HepG2 (cell line): ENCODE measurements at regions not wholly inside any gene's neighbourhood (a gene's known extent, or its start where the extent isn't known, plus 50 kb on each side); places are given as distances from the start of the nearest gene placed in this dataset.

Experiments used
- ATAC-seq: fragments of 200-7000 bp; cut with Tn5 transposase; 3 replicates; pipeline ENCODE4 v1.9.1; 2020; ENCODE audit warnings: mild to moderate bottlenecking, moderate library complexity
- BruUV-seq: library from RNA; stranded (reverse); fragments of 400-500 nt; replicated peaks from 2 replicates; lab custom pipeline; 2021; lab: Mats Ljungman, UMichigan
- CTCF ChIA-PET: fragments of 300-600 bp; formaldehyde crosslinking; extraction: SDS; loops from one replicate; lab custom pipeline; 2021; ENCODE audit warnings: low total read pairs, inconsistent platforms, low intra/inter-chr PET ratio; lab: Yijun Ruan, JAX
- POLR2A ChIA-PET: fragments of 350-600 bp; sonication (Branson Sonifier 250); formaldehyde crosslinking; loops from one replicate; lab custom pipeline; 2020; ENCODE audit warnings: antibody characterized with exemption, inconsistent platforms; lab: Yijun Ruan, JAX
- DNase-seq: peaks from one replicate; pipeline ENCODE4 v3.0.0-alpha.2; 2015; ENCODE audit warnings: low spot score
- FAIRE-seq: peaks from 3 replicates; lab custom pipeline; 2011; peaks lifted over from hg19 to GRCh38; lab: Jason Lieb, UNC
- H2AFZ ChIP-seq: one replicate; pipeline ENCODE4 v1.6.1; 2011; ENCODE audit warnings: low read length, inconsistent platforms
- H3K27ac ChIP-seq: fragments of 300-600 bp; 3 replicates; pipeline ENCODE4 v1.8.0; 2011; ENCODE audit warnings: mixed run types, mild to moderate bottlenecking, mixed read lengths, low read length, inconsistent platforms; ENCODE audit not compliant: insufficient read depth; ENCODE audit errors: extremely low read length
- H3K27me3 ChIP-seq, 2 experiments: fragments of 200-600 bp in 1 of 2; 2 replicates in 1 of 2; 3 replicates in 1 of 2; pipeline versions ENCODE4 v1.6.0 to v1.8.0; 2011; ENCODE audit warnings: low read length in 2 of 2, mild to moderate bottlenecking in 2 of 2, moderate library complexity in 2 of 2, inconsistent platforms in 1 of 2; ENCODE audit not compliant: insufficient read depth in 2 of 2, control insufficient read depth in 1 of 2
- H3K36me3 ChIP-seq, 2 experiments: fragments of 200-600 bp in 1 of 2; replicated peaks in 1 of 2; 2 replicates in 1 of 2; 3 replicates in 1 of 2; pipeline versions ENCODE4 v1.5.1 to v1.8.0; 2011; ENCODE audit warnings: low read length in 2 of 2, inconsistent platforms in 1 of 2; ENCODE audit not compliant: insufficient read depth in 2 of 2, control insufficient read depth in 1 of 2
- H3K4me1 ChIP-seq: 2 replicates; pipeline ENCODE4 v1.5.1; 2012; ENCODE audit warnings: low read length, inconsistent platforms; ENCODE audit not compliant: insufficient read depth
- H3K4me2 ChIP-seq: 2 replicates; pipeline ENCODE4 v1.6.0; 2011; ENCODE audit warnings: low read depth, low read length, inconsistent platforms
- H3K4me3 ChIP-seq, 3 experiments: fragments of 200-600 bp in 1 of 3; sonication (generic), shearing (Covaris generic) in 1 of 3; replicated peaks in 1 of 3; 2 replicates each; pipeline ENCODE4 v1.5.1; 2011 to 2016; ENCODE audit warnings: low read length in 3 of 3, inconsistent platforms in 2 of 3, low read depth in 2 of 3, mild to moderate bottlenecking in 2 of 3, control low read depth in 1 of 3, mixed read lengths in 1 of 3; ENCODE audit not compliant: insufficient read depth in 1 of 3
- H3K79me2 ChIP-seq: one replicate; pipeline ENCODE4 v1.6.1; 2011; ENCODE audit warnings: low read length, inconsistent platforms; ENCODE audit not compliant: insufficient read depth
- H3K9ac ChIP-seq: 2 replicates; pipeline ENCODE4 v1.6.0; 2011; ENCODE audit warnings: mild to moderate bottlenecking, low read depth, low read length, inconsistent platforms; ENCODE audit not compliant: insufficient read depth
- H3K9me3 ChIP-seq: 2 replicates; pipeline ENCODE4 v1.5.1; 2012; ENCODE audit warnings: mild to moderate bottlenecking, low read length
- H4K20me1 ChIP-seq: 2 replicates; pipeline ENCODE4 v1.6.0; 2011; ENCODE audit warnings: inconsistent platforms, mild to moderate bottlenecking, low read length, moderate library complexity; ENCODE audit not compliant: insufficient read depth
- BRD4 ChIP-seq: sonication (generic); formaldehyde crosslinking; IDR thresholded peaks from 2 replicates; pipeline ENCODE4 v1.4.0; 2020; ENCODE audit warnings: missing genetic modification reagents
- FOXO1 ChIP-seq: sonication (generic); formaldehyde crosslinking; IDR thresholded peaks from 2 replicates; pipeline ENCODE4 v1.4.0; 2020; ENCODE audit warnings: missing genetic modification reagents
- FUBP1 ChIP-seq: sonication (generic); formaldehyde crosslinking; IDR thresholded peaks from 2 replicates; pipeline ENCODE4 v1.5.1; 2020; ENCODE audit warnings: missing genetic modification reagents, mild to moderate bottlenecking, borderline replicate concordance
- NFATC3 ChIP-seq: sonication (generic); formaldehyde crosslinking; IDR thresholded peaks from 2 replicates; pipeline ENCODE4 v1.5.1; 2020; ENCODE audit warnings: mild to moderate bottlenecking, missing genetic modification reagents
- NPAS2 ChIP-seq: sonication (generic); formaldehyde crosslinking; IDR thresholded peaks from 2 replicates; pipeline ENCODE4 v1.8.0; 2022; ENCODE audit warnings: mild to moderate bottlenecking, missing genetic modification reagents, borderline replicate concordance
- REPIN1 ChIP-seq: sonication (generic); formaldehyde crosslinking; IDR thresholded peaks from 2 replicates; pipeline ENCODE4 v1.8.0; 2022; ENCODE audit warnings: missing genetic modification reagents, low read depth, mild to moderate bottlenecking, borderline replicate concordance
- RNF219 ChIP-seq: sonication (generic); formaldehyde crosslinking; IDR thresholded peaks from 2 replicates; pipeline ENCODE4 v1.5.0; 2020; ENCODE audit warnings: mild to moderate bottlenecking, missing genetic modification reagents
- TCF12 ChIP-seq, 2 experiments: fragments of 450-650 bp in 1 of 2; sonication (generic) in 1 of 2; formaldehyde crosslinking in 1 of 2; IDR thresholded peaks; 2 replicates each; pipeline versions ENCODE4 v1.6.1 to v1.8.0; 2017 to 2022; ENCODE audit warnings: antibody characterized with exemption in 1 of 2, mild to moderate bottlenecking in 1 of 2, missing genetic modification reagents in 1 of 2, moderate library complexity in 1 of 2
- ZMYM2 ChIP-seq: sonication (generic); formaldehyde crosslinking; IDR thresholded peaks from 2 replicates; pipeline ENCODE4 v1.8.0; 2022; ENCODE audit warnings: mild to moderate bottlenecking, missing genetic modification reagents
- ZNF143 ChIP-seq: sonication (generic); formaldehyde crosslinking; IDR thresholded peaks from 2 replicates; pipeline ENCODE4 v1.4.0; 2020; ENCODE audit warnings: missing genetic modification reagents
- WGBS: methylation state at CpG from one replicate; pipeline ENCODE4 v1.1.6; 2017; ENCODE audit warnings: low lambda C conversion rate; 5-methylcytosine and 5-hydroxymethylcytosine counted together
- in situ Hi-C: cut with HindIII; loops from 2 replicates; pipeline ENCODE4 v1.10.0; 2017; ENCODE audit warnings: low pct_unique_long_range_greater_than_20kb; ENCODE audit not compliant: extremely low pct_ligation_motif_present
- intact Hi-C: fragments of 100-400 bp; cut with micrococcal nuclease; formaldehyde crosslinking; loops from one replicate; pipeline ENCODE4 v1.10.0; 2022; ENCODE audit not compliant: unreplicated experiment
- TF ChIP-seq, protein P1 (sequence below): sonication (generic); formaldehyde crosslinking; IDR thresholded peaks from 2 replicates; pipeline ENCODE4 v1.4.0; 2020; ENCODE audit warnings: missing genetic modification reagents, borderline replicate concordance
- TF ChIP-seq, protein P2 (sequence below): sonication (generic); formaldehyde crosslinking; IDR thresholded peaks from 2 replicates; pipeline ENCODE4 v1.4.0; 2020; ENCODE audit warnings: missing genetic modification reagents, mild to moderate bottlenecking, borderline replicate concordance
- TF ChIP-seq, protein P3 (sequence below): sonication (generic); formaldehyde crosslinking; IDR thresholded peaks from 2 replicates; pipeline ENCODE4 v1.4.0; 2020; ENCODE audit warnings: missing genetic modification reagents

GRCh38 chr6:140817176-140817575 is 1315.5 kb upstream of the GJE1 start (continued):
- TF ChIP-seq, protein P1, sequence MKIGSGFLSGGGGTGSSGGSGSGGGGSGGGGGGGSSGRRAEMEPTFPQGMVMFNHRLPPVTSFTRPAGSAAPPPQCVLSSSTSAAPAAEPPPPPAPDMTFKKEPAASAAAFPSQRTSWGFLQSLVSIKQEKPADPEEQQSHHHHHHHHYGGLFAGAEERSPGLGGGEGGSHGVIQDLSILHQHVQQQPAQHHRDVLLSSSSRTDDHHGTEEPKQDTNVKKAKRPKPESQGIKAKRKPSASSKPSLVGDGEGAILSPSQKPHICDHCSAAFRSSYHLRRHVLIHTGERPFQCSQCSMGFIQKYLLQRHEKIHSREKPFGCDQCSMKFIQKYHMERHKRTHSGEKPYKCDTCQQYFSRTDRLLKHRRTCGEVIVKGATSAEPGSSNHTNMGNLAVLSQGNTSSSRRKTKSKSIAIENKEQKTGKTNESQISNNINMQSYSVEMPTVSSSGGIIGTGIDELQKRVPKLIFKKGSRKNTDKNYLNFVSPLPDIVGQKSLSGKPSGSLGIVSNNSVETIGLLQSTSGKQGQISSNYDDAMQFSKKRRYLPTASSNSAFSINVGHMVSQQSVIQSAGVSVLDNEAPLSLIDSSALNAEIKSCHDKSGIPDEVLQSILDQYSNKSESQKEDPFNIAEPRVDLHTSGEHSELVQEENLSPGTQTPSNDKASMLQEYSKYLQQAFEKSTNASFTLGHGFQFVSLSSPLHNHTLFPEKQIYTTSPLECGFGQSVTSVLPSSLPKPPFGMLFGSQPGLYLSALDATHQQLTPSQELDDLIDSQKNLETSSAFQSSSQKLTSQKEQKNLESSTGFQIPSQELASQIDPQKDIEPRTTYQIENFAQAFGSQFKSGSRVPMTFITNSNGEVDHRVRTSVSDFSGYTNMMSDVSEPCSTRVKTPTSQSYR (CRISPR knock-in tag): no peak
- no peak for TF ChIP-seq FOXO1 (CRISPR knock-in tag)

DNA sequence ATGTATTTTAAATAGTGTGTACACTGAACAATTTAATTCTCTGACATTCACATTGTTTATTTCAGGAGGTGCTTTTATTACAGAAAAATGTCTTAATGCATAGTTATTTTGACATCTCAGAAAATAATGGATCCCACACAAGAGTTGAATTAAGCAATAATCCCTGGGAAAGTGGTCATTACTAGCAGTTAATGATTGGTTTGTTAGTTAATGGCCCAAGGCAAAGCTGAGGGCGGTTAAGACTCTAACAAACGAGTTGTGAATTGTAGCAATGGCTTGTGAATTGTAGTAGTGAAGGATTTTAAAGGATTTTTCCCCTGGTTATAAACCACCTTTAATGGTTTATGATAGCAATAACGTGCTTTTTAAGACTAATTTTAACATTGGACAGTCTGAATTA is 1316.0 kb upstream of the GJE1 start:
- POLR2A ChIA-PET: no interaction called here
- CTCF ChIA-PET: no interaction called here
- H3K27me3 ChIP-seq: no peaks in the 10 kb centered on the region
- TF ChIP-seq ZNF143 (CRISPR knock-in tag) (no peak), FUBP1 (CRISPR knock-in tag) (no peak), ZMYM2 (CRISPR knock-in tag) (no peak), RNF219 (CRISPR knock-in tag) (no peak), NFATC3 (CRISPR knock-in tag) (no peak), TCF12 (IDR thresholded peaks at IDR 0.05) (no peak), TCF12 (CRISPR knock-in tag; IDR thresholded peaks at IDR 0.05) (no peak), NPAS2 (CRISPR knock-in tag) (no peak), REPIN1 (CRISPR knock-in tag) (no peak), BRD4 (no peak)
- TF ChIP-seq, protein P2, sequence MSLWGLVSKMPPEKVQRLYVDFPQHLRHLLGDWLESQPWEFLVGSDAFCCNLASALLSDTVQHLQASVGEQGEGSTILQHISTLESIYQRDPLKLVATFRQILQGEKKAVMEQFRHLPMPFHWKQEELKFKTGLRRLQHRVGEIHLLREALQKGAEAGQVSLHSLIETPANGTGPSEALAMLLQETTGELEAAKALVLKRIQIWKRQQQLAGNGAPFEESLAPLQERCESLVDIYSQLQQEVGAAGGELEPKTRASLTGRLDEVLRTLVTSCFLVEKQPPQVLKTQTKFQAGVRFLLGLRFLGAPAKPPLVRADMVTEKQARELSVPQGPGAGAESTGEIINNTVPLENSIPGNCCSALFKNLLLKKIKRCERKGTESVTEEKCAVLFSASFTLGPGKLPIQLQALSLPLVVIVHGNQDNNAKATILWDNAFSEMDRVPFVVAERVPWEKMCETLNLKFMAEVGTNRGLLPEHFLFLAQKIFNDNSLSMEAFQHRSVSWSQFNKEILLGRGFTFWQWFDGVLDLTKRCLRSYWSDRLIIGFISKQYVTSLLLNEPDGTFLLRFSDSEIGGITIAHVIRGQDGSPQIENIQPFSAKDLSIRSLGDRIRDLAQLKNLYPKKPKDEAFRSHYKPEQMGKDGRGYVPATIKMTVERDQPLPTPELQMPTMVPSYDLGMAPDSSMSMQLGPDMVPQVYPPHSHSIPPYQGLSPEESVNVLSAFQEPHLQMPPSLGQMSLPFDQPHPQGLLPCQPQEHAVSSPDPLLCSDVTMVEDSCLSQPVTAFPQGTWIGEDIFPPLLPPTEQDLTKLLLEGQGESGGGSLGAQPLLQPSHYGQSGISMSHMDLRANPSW: no peak
- TF ChIP-seq, protein P3, sequence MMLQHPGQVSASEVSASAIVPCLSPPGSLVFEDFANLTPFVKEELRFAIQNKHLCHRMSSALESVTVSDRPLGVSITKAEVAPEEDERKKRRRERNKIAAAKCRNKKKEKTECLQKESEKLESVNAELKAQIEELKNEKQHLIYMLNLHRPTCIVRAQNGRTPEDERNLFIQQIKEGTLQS (CRISPR knock-in tag): no peak

More for the DNA sequence above, 1316.0 kb upstream of the GJE1 start:
- BruUV-seq: no TSS peak
- no peaks in the 10 kb centered on the region for H3K36me3 ChIP-seq
- WGBS: 96% methylated on average over 3 of the region's 3 CpGs
- no peak overlapping the region for H3K4me3 ChIP-seq
- DNase-seq (no peak), ATAC-seq (no peak), FAIRE-seq (no peak)
- intact Hi-C loops (no loop called here), in situ Hi-C loops (no loop called here)
- H3K4me1 ChIP-seq: no peaks in the 10 kb centered on the region
- no peaks in the 10 kb centered on the region for H4K20me1 ChIP-seq
- H3K9ac ChIP-seq: no peak overlapping the region
- H3K27ac ChIP-seq: no peak overlapping the region
- H3K79me2 ChIP-seq: no peaks in the 10 kb centered on the region
- no peak overlapping the region for H2AFZ ChIP-seq
- H3K9me3 ChIP-seq: no peaks in the 10 kb centered on the region
- no peak overlapping the region for H3K4me2 ChIP-seq
